AG09309 (cell line): ENCODE measurements at regions not wholly inside any gene's neighbourhood (a gene's known extent, or its start where the extent isn't known, plus 50 kb on each side); places are given as distances from the start of the nearest gene placed in this dataset.

Experiments used
- DNase-seq: peaks from one replicate; pipeline ENCODE4 v3.0.0-alpha.2; 2010; ENCODE audit warnings: low read depth
- H3K4me3 ChIP-seq: 2 replicates; pipeline ENCODE4 v1.5.1; 2011; ENCODE audit warnings: mild to moderate bottlenecking, low read depth, low read length, moderate library complexity; ENCODE audit not compliant: control insufficient read depth
- CTCF ChIP-seq: IDR thresholded peaks from 2 replicates; pipeline ENCODE4 v1.5.1; 2011; ENCODE audit warnings: mild to moderate bottlenecking, low read depth, low read length, inconsistent platforms; ENCODE audit not compliant: insufficient read depth, control insufficient read depth; ENCODE audit errors: missing control alignments

GRCh38 chr7:115505136-115505535, 525.4 kb downstream of the TFEC start:
- no peak overlapping the region for H3K4me3 ChIP-seq
- no peak for DNase-seq
- TF ChIP-seq CTCF: no peak

- H3K4me3 ChIP-seq: no peak overlapping the region
- DNase-seq: no peak
- TF ChIP-seq CTCF: no peak
Observed at GRCh38 chr7:115499956-115500355, 530.6 kb downstream of the TFEC start.

- no peak for DNase-seq
- TF ChIP-seq CTCF: no peak
- no peak overlapping the region for H3K4me3 ChIP-seq
Observed at GRCh38 chr7:115496006-115496405, 534.6 kb downstream of the TFEC start.

- no peak for TF ChIP-seq CTCF
- no peak for DNase-seq
Observed at GRCh38 chr7:115494529-115495147, 535.9 kb downstream of the TFEC start.

GRCh38 chr7:115493381-115493780, 537.2 kb downstream of the TFEC start:
- TF ChIP-seq CTCF: no peak
- no peak overlapping the region for H3K4me3 ChIP-seq
- DNase-seq: no peak

More at GRCh38 chr7:115494529-115495147, 535.9 kb downstream of the TFEC start:
- H3K4me3 ChIP-seq: no peak overlapping the region

- no peak for DNase-seq
- no peak overlapping the region for H3K4me3 ChIP-seq
- no peak for TF ChIP-seq CTCF
Observed at GRCh38 chr7:115491744-115492380, 538.7 kb downstream of the TFEC start.
